H7 (cell line): ENCODE measurements at regions not wholly inside any gene's neighbourhood (a gene's known extent, or its start where the extent isn't known, plus 50 kb on each side); places are given as distances from the start of the nearest gene placed in this dataset.

Experiments
- DNase-seq: peaks from one replicate; pipeline ENCODE4 v3.0.0; 2012
- H3K27me3 ChIP-seq: 2 replicates; pipeline ENCODE4 v1.6.0; 2011; ENCODE audit warnings: mild to moderate bottlenecking, low read length; ENCODE audit not compliant: control insufficient read depth, insufficient read depth
- H3K36me3 ChIP-seq: replicated peaks from 2 replicates; pipeline ENCODE4 v1.5.1; 2011; ENCODE audit warnings: low read length; ENCODE audit not compliant: control insufficient read depth, insufficient read depth
- H3K4me3 ChIP-seq: 2 replicates; pipeline ENCODE4 v1.5.1; 2011; ENCODE audit warnings: low read depth, mild to moderate bottlenecking, control low read depth, low read length, moderate library complexity; ENCODE audit not compliant: insufficient read depth

GRCh38 chr7:93778384-93778783 lies 112.2 kb downstream of the TFPI2 start:
- no peak overlapping the region for H3K4me3 ChIP-seq
- no peaks in the 10 kb centered on the region for H3K27me3 ChIP-seq

GRCh38 chr7:93773446-93773845 lies 117.1 kb downstream of the TFPI2 start:
- Histone ChIP-seq H3K36me3 (no peaks in the 10 kb centered on the region), H3K4me3 (no peak overlapping the region), H3K27me3 (no peaks in the 10 kb centered on the region)
- DNase-seq = no peak

More at GRCh38 chr7:93778384-93778783, 112.2 kb downstream of the TFPI2 start:
- no peaks in the 10 kb centered on the region for H3K36me3 ChIP-seq
- no peak for DNase-seq

DNA sequence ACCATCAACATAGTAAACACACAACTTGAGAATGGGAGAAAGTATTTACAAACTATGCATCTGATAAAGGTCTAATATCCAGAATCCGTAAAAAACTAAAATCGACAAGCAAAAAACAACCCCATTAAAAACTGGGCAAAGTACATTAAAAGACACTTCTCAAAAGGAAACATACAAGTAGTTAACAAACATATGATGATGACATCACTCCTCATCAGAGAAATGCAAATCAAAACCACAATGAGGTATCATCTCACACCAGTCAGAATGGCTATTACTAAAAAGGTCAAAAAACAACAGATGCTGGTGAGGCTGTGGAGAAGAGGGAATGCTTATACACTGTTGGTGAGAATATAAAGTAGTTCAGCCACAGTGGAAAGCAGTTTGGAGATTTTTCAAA lies 125.1 kb downstream of the TFPI2 start:
- Histone ChIP-seq H3K27me3 (no peaks in the 10 kb centered on the region), H3K4me3 (no peak overlapping the region), H3K36me3 (no peaks in the 10 kb centered on the region)
- DNase-seq = no peak

GRCh38 chr7:93758631-93759030 lies 131.9 kb downstream of the TFPI2 start:
- Histone ChIP-seq H3K4me3 (no peak overlapping the region), H3K36me3 (no peaks in the 10 kb centered on the region), H3K27me3 (no peaks in the 10 kb centered on the region)
- no peak for DNase-seq

- no peak for DNase-seq
- Histone ChIP-seq H3K27me3 (no peaks in the 10 kb centered on the region), H3K4me3 (no peak overlapping the region), H3K36me3 (no peaks in the 10 kb centered on the region)
These were observed 133.1 kb downstream of the TFPI2 start for GRCh38 chr7:93757426-93757825.

DNA sequence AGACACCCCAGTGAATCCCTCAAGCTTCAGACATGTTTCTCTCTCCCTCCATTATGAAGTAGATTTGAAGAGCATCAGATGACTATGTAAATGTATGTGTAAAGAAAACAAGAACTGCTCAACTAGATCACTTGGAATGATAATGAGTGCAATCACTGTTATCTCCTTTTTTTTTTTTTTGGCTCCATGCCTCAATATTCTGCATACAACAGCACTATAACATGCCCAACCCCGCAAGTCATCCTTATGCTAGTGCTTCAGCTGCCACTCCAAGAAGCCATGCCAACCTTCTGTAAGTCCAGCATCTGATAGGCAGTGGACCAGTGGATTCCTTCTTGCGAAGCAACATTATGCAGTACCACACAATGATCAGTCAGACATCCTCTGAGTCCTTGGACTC lies 133.7 kb downstream of the TFPI2 start:
- no peak overlapping the region for H3K4me3 ChIP-seq
- H3K27me3 ChIP-seq = no peaks in the 10 kb centered on the region
- no peak for DNase-seq
- H3K36me3 ChIP-seq = no peaks in the 10 kb centered on the region

- Histone ChIP-seq H3K36me3 (no peaks in the 10 kb centered on the region), H3K27me3 (no peaks in the 10 kb centered on the region), H3K4me3 (no peak overlapping the region)
- no peak for DNase-seq
These were observed 139.1 kb downstream of the TFPI2 start for GRCh38 chr7:93751421-93751820.

- Histone ChIP-seq H3K27me3 (no peaks in the 10 kb centered on the region), H3K4me3 (no peak overlapping the region), H3K36me3 (no peaks in the 10 kb centered on the region)
- no peak for DNase-seq
These were observed 139.6 kb downstream of the TFPI2 start for GRCh38 chr7:93750986-93751385.

DNA sequence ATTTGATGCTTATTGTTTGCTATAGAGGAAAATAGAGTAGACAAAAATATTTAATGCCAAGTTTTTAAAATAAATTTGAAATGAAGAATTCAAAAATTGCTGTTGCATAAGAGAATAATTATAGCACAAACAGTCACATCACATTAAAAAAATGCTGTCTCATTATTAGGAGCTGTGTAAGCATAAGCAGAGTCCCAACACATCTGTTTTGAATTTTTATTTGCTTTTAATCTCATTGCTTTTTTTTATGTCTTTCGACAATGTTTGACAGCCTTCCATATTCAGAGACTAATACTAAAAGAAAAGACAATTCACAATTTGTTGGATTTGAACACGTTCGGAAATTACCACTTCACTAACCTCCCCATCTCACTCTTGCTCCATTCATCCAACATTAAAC lies 143.5 kb downstream of the TFPI2 start:
- Histone ChIP-seq H3K4me3 (no peak overlapping the region), H3K36me3 (no peaks in the 10 kb centered on the region; the same call in 1 of the 2 replicates), H3K27me3 (no peaks in the 10 kb centered on the region)
- no peak for DNase-seq

- Histone ChIP-seq H3K36me3 (no peaks in the 10 kb centered on the region), H3K4me3 (no peak overlapping the region), H3K27me3 (no peaks in the 10 kb centered on the region)
- no peak for DNase-seq
These were observed 151.1 kb downstream of the TFPI2 start for GRCh38 chr7:93739424-93739823.

GRCh38 chr7:93737953-93738352 lies 152.6 kb downstream of the TFPI2 start:
- no peak overlapping the region for H3K4me3 ChIP-seq
- H3K27me3 ChIP-seq = no peaks in the 10 kb centered on the region
- H3K36me3 ChIP-seq = no peaks in the 10 kb centered on the region
- DNase-seq = no peak

GRCh38 chr7:93736668-93737369 lies 153.7 kb downstream of the TFPI2 start:
- no peaks in the 10 kb centered on the region for H3K27me3 ChIP-seq
- no peaks in the 10 kb centered on the region for H3K36me3 ChIP-seq
- H3K4me3 ChIP-seq = no peak overlapping the region
- no peak for DNase-seq

GRCh38 chr7:93728292-93728691 lies 153.8 kb upstream of the CALCR start:
- no peak overlapping the region for H3K4me3 ChIP-seq
- DNase-seq = no peak

DNA sequence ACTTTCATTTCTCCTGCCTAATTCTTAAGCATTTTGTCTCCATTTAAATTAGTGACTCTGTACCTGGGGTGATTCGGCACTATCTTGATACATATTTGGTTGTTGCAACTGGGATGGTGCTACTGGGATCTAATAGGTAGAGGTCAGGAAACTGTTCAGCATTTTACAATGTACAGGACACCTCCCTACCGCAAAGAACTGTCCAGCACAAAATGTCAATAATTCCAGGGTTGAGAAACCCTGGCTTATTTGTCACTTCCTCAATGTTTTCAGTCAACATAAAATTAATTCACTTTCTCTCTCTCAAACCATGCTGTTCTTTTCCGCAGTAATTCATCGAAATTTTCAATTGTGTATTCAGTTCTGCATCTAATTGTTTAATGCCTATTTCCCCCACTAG lies 151.4 kb upstream of the CALCR start:
- no peak overlapping the region for H3K4me3 ChIP-seq
- no peaks in the 10 kb centered on the region for H3K36me3 ChIP-seq
- no peak for DNase-seq
- H3K27me3 ChIP-seq = no peaks in the 10 kb centered on the region

More at GRCh38 chr7:93728292-93728691, 153.8 kb upstream of the CALCR start:
- H3K27me3 ChIP-seq = no peaks in the 10 kb centered on the region
- H3K36me3 ChIP-seq = no peaks in the 10 kb centered on the region

GRCh38 chr7:93723424-93724124 lies 149.1 kb upstream of the CALCR start:
- Histone ChIP-seq H3K4me3 (no peak overlapping the region), H3K27me3 (no peaks in the 10 kb centered on the region), H3K36me3 (no peaks in the 10 kb centered on the region)
- DNase-seq = no peak
